GM21447 (cell line): ENCODE measurements at regions not wholly inside any gene's neighbourhood (a gene's known extent, or its start where the extent isn't known, plus 50 kb on each side); places are given as distances from the start of the nearest gene placed in this dataset.
"Not testable (repeated sequence)": the region's sequence is repeated elsewhere in the genome, so short reads cannot be mapped to it uniquely, and the experiment has no call there.

Source experiments
- ATAC-seq: cut with Tn5 transposase; IDR thresholded peaks from one replicate; pipeline ENCODE4 v1.9.1; 2021; ENCODE audit not compliant: unreplicated experiment

DNA sequence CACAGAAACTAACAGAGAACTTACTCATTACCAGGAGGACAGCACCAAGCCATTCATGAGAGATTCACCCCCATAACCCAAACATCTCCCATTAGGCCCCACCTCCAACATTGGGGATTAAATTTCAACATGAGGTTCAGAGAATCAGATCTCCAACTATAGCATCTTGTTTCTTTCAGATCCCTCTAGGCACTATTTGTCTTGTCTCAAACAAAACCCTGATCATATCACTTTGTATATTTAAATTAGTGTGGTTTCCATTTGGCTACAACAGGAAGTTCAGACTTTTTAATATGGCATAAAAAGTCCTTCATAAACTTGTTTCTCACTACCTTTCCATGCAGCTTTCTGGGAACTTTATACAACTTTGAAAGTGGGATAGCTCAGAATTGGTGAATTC lies 699.0 kb upstream of the MIR17HG start:
- ATAC-seq, result no peak

- ATAC-seq, result no peak
Observed at GRCh38 chr13:90652036-90652435, 695.5 kb upstream of the MIR17HG start.

- no peak for ATAC-seq
Observed at GRCh38 chr13:90654970-90655369, 692.5 kb upstream of the MIR17HG start.

DNA sequence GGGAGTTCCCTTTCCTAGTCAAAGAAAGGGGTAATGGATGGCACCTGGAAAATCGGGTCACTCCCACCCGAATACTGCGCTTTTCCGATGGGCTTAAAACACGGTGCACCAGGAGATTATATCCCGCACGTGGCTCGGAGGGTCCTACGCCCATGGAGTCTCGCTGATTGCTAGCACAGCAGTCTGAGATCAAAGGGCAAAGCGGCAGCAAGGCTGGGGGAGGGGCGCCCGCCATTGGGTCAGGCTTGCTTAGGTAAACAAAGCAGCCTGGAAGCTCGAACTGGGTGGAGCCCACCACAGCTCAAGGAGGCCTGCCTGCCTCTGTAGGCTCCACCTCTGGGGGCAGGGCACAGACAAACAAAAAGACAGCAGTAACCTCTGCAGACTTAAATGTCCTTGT lies 683.3 kb upstream of the MIR17HG start:
- ATAC-seq, result not testable (repeated sequence)

- ATAC-seq, result no peak
Observed at GRCh38 chr13:90673746-90674145, 673.7 kb upstream of the MIR17HG start.

GRCh38 chr13:90675129-90675528 lies 672.4 kb upstream of the MIR17HG start:
- no peak for ATAC-seq

- ATAC-seq, result no peak
Observed at GRCh38 chr13:90680826-90681225, 666.7 kb upstream of the MIR17HG start.

DNA sequence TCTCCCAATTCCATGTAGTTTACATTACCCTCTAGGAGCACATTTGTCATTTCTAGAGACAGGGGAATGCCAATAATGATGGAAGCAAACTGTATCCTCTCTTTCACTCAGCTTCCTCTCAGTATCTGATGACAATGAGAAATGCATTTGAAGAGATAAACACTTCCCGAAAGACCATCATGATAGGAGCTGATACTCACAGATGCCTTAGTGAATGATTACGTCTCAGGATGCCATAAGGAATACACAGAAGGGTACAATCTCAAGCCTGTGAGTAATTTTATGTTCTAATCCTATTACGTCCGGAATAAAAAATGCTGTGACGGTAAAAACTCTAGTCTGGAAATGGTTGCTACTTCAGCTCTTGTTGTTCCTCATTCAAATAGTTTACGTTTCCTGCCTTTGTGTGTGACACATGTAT lies 663.8 kb upstream of the MIR17HG start:
- ATAC-seq, result no peak

DNA sequence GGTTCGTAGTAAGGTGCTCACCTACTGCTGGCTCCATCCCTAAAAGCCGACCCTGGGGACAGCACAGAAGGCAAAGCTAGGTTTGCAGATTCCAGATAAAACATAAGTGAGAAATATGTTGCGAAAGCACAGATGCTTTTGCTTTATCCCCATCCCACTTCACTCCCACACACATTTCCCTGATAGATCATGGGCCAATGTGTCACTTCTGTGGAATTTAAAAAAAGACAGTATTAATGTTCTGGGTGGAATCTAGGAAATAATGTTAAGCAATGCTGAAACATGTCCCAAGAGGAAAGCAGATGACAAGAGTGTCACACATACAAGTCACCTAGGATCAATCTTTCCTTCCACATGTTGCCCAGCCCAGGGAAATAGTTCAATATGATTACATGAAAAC lies 661.0 kb upstream of the MIR17HG start:
- ATAC-seq, result no peak

GRCh38 chr13:90689111-90689510 lies 658.4 kb upstream of the MIR17HG start:
- ATAC-seq, result no peak

DNA sequence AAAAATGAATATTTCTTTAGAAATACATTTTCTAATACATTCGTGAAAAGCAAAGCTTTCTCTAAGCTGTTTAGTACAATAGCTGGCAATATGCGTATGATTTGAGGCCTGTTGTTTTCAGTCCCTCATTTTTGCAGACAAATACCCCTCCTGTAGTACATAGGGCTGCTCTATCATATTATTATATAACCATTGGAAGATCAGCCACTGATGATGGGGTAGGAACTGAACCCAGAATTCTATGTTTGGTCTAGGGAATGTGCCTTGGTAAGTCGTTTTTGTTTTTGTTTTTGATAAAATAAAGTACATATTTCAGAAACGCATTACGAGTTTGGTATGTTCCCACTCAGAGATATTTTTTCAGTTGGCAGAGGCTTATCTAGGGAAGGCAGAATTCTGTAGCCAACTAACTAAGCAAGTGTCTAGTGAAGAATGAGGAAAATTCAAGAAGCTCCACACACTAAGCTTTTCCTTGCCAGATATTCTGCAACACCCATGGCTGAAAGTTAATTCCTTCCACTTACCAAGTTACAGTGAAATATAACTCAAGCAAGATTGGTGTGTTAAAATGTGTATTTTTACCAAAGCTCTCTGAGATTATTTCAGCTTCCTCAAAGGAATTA lies 656.9 kb upstream of the MIR17HG start:
- no peak for ATAC-seq

GRCh38 chr13:90696254-90696653 lies 651.2 kb upstream of the MIR17HG start:
- ATAC-seq, result no peak

DNA sequence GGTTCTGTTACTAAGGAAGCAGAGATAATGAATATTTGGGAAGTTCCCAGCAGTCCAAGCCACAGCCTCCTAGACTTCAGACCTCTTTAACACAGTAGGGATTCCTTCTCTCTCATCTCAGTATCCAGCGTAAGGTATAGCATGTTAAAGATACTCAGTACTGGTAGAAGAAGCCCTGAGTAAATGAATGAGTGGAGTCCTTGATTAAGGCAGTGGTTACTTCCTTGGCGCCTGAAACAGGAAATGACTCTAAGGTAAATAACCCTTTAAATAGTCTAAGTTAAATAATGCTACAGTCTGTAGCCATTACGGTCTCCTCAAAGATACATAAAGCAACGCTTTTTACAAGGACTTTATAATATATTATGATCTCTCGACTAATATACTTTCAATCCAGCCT lies 650.8 kb upstream of the MIR17HG start:
- no peak for ATAC-seq

GRCh38 chr13:90700340-90700739 lies 647.1 kb upstream of the MIR17HG start:
- ATAC-seq, result no peak

DNA sequence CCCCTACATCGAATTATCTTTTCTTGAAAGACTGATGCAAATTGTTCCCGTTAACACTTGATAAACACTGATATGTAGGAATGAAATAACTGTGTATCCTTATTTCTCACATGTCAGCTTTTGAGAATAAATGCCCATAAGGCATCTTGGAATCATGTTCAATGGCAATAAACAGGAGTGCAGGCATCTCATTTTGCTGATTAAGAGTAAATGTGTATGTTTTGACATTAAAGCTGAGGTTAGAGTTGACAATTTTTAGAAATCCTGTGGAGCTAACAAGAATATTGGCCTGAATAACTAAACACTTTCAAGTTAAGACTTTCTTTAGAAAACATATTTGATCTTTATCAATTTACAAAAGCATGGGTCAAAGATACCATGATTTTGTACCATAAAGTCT lies 646.2 kb upstream of the MIR17HG start:
- ATAC-seq, result no peak

DNA sequence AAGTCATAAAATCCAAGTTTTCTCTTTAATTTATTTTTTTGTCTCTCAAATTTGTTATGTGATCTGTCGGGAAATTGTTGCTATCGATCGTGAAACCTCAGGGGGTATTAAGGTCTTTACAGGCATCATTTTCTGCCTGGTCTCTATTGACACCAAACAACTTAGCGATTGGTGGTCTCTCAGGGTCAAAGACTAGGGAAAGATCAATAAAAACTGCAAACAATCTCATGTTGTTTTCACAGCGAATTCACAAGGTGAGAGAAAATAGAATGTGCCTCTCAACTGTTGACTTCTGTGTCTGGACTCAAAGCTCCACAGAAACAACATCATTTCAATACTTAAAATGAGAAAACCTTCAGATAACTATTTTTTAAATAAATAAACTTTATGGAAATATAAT lies 645.4 kb upstream of the MIR17HG start:
- ATAC-seq, result no peak

GRCh38 chr13:90706631-90707030 lies 640.9 kb upstream of the MIR17HG start:
- no peak for ATAC-seq

- ATAC-seq, result no peak
Observed at GRCh38 chr13:90708128-90708527, 639.4 kb upstream of the MIR17HG start.

- no peak for ATAC-seq
Observed at GRCh38 chr13:90709319-90709718, 638.2 kb upstream of the MIR17HG start.

DNA sequence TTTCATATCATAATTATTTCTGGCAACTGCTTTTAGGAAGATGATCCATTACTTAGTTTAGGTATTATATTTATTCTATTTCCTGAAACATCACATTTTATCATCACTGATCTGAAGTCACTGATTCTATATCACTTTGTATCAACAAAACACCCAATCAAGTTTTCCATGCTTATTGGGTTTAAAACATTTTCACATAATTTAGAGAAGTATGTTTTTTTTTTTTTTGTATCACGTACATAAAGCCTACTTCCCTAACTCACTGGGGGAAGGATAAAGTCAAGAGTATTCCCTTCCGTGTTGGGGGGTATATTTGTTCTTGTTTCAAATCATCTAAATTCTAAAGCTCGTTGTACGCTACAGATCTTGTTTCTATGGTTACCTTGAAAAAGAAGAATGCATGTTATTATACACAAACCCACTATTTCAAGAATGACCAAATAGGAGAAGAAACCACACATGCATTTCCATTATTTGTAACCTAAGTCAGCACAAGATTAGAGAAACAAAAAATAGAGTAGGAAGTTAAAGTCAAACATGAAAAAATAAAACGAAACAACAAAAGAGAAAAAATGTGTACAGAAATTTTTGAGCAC lies 637.2 kb upstream of the MIR17HG start:
- no peak for ATAC-seq

GRCh38 chr13:90713441-90714133 lies 633.9 kb upstream of the MIR17HG start:
- no peak for ATAC-seq

DNA sequence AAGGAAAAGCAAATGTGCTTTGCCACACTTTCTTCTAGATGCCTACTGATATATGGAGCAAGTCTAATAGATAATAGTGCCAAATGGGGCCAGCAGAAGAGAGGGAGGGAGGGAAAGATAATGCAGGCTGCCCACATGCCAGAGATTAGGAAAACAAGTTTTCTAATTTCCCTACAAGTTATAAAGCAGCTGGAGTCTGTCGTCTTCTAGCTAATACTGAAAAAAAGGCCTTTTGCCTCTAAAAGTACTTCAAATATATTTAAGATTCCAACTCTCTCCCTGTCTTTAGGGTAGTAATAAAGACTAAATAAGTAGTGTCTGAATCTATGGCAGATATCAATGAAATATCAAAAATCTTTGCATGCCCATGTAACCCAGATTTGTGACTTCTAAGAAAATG lies 632.0 kb upstream of the MIR17HG start:
- ATAC-seq, result no peak
